Lung microvascular endothelial cell (primary cell): ENCODE measurements at regions not wholly inside any gene's neighbourhood (a gene's known extent, or its start where the extent isn't known, plus 50 kb on each side); places are given as distances from the start of the nearest gene placed in this dataset.

Experiments
- DNase-seq, 2 donors: peaks; one replicate each; pipeline versions ENCODE4 v3.0.0 to v3.0.0-alpha.2; 2010; ENCODE audit warnings: low read depth in 2 of 2

- DNase-seq = no peak
Measured at GRCh38 chr10:78952686-78953085, 116.1 kb upstream of the ZMIZ1 start.

GRCh38 chr10:78953113-78953798 lies 115.5 kb upstream of the ZMIZ1 start:
- peak in 1 of 2 donors; percentile 61 for DNase-seq

DNA sequence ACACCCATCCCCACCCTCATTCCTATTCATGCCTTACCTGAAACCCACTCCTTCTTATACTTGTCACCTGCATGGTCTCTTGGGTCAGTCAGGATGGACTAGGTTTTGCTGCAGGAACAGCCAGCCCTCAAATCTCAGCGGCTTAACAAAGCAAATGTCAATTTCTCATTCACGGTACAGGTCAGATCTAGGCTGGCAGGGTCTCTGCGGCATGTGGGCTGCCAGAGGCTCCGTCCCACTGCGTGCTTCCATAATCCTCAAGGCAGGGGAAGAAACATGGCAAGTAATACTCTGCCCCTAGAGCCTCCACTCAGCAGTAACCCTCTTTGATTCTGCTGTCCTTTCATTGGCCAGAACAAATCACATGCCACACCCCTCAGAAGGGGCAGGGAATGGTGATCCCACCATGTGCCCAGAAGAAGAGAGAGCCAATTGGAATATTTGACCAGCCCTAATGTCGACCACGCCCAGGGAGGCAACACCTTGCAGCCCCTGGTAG lies 114.9 kb upstream of the ZMIZ1 start:
- no peak for DNase-seq

GRCh38 chr10:78954689-78955088 lies 114.1 kb upstream of the ZMIZ1 start:
- DNase-seq = no peak

DNA sequence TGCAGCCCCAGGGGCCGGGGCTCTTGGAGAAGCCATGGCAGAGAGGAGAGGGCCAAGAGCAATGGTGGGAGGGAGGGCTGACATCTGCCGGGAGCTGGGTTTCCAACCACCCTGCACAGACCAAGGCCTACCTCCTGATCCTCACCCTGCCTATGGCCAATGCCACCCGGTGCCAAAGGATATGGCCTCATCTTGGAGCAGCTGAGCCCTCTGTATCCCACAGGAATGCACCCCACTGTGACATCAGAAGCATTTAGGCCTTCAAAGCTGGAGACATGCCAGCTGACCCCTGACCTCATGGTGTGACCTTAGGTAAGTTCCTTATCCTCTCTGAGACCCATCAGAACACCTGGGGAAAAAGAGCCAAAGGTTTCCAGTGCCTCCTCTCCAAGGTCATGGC lies 113.6 kb upstream of the ZMIZ1 start:
- no peak for DNase-seq

GRCh38 chr10:78956391-78956790 lies 112.4 kb upstream of the ZMIZ1 start:
- no peak for DNase-seq

DNA sequence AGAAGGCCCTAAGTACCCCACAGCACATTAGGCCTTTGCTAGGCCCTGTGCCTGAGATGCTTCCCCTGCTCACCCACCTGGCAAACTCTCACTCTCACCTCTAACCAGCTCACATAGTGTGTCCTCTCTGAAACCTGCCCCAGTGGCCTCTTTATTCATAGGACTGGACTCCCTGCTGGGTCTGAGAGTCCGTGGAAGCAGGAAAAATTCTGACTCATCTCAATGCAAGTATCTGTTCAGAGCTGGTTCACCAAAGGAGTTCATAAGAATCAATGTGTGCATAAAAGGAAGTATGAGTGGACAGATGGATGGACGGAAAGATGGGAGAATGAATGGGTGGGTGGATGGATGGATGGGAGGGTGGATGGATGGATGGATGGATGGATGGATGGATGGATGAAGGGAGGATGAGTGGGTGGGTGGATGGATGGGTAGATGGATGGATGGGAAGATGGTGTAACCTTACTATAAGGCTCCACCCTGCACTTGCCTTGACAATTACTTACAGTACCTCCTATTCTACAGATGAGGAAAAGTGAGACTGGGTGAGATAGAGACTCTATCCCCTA lies 111.2 kb upstream of the ZMIZ1 start:
- DNase-seq = peak in 1 of 2 donors; percentile 28

DNA sequence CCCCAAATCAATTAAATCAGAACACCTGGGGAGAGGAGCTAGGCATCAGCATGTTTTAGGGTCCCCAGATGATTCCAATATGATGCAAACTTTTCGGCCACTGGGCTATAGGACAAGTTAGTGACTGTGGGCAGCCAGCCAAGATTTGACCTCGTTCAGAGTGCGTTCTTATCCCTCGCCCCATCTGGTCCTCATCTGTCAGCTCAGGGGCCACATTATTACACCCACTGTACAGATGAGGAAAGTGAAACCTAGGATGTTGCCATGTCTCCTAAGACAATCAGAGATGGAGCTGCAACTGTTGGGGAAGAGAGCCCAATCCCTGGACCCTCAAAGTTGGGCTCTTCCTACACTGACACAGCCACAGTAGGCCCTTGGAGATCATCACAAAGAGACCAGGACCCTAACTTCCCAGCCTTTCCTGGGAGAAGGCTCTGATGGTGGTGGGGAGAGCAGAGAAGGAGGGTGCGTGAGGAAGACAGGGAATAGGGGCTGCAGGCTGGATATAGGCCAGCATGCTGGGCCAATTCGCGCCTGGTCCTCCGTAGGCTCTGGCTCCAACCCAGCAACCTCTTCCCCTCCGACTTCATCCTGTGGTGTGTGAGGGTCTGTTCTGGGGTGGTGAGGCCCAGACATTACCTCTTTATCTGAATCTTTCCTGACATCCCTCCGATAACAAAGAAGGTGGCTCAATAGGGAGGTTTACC lies 109.4 kb upstream of the ZMIZ1 start:
- DNase-seq = no peak

DNA sequence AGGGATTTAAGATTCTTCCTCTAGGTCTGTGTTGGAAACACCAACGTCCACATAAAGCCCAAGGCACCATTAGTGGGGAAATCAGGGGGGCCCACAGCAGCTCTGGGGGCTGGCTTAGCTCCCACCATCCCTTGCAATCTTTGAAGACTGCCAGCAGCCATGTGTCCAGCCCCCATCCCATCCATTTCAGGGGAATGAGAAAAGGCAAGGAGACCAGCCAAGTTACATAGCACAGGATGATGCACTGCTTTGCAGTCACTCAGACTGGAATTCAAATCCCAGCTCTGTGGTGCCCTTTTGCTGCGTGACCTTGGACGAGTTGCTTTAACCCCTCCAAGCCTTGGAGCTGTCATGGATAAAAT lies 108.9 kb upstream of the ZMIZ1 start:
- DNase-seq = no peak

- peak; percentile 51 to 91 for DNase-seq
Measured at GRCh38 chr10:78960316-78960800, 108.4 kb upstream of the ZMIZ1 start.

DNA sequence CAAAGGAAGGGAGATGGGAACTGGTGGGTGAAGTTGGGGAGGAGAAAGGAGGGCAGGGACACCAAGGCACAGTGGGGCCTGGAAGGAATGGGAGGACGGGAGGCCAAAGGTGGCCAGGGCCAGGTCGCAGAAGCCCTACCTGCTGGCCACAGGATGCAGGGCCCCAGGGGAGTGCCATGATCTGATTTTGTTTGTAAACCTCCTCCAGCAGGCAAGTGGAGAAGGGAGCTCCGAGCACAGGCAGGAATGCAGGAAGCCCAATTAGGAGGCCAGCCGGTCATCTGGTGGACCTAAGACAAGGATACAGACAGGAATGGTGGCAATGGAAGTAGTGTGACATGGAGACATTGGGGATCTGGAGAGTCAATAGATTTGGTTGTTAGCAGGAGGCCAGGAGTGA lies 107.0 kb upstream of the ZMIZ1 start:
- no peak for DNase-seq

DNA sequence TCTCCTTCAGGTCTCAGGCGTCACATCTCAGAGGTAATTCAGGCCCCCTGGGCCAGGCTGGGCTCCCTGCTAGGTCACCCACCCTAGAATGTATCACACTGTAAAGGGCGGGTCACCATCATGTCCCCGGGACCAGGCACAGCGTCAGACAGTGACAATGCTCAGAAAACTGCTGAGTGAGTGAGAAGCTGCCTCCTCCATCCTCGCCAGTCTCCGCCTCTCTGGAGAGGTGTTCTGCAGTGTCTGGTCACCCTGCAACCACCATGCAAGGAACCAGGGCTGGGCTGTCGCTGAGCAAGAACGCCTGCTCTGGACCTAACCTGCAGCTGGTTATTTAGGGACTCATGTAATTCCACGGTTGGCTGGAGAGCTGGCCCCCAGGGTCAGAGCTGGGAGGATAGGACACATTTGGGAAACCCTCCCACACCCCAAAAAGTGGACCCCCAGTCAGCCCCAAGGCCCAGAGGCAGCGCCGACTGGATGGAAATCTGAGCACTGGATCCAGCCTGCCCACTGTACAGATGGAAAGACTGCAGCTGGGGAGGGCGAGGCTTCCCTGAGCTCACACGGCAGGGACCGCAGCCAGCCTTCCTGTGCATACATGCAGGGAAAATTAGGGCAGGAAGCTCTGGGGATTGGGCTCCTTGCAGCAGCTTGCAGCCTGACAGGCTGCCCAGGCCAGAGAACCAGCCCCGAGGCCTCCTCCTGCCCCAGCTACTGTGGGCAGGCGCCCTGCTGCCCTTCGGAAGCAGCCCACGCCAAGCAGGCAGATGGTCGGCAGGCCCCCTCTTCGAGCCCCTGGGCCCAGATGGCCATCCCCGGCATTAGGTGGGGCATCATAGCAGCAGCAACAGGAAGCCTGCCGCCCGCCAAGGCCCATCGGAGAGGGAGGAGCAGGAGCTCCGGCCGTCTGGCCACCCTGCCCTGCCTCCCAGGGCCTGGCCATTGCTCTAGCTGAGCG lies 105.4 kb upstream of the ZMIZ1 start:
- DNase-seq = peak; percentile 48 to 57

DNA sequence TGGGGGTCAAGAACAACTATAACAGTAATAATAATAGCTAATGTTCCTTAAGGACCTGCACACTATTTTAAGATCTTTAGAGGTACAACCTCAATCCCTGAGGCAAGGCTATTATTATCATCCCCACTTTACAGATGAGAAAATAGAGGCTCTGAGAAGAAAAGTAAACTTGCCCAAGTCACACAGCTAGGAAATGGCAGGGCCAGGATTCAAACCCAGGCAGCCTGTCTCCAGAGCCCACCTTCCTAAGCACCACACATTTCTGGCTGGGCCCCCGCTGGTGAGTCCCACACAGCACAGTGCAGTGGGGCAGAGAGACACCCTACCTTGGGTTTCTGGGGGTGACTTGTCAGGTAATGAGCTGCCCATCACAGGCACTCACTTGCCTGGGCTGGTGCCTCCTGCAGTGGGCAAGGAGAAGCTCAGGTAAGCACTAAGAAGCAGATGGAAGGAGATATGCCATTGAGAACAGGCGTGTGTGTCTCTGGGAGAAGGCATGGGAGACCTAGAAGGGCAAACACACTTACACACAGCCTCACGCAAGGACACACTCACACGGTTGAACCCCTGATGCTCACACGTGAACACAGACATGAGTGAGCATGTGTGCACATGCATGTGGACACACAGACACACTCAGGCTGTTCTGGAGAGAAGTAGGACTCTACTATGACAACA lies 104.4 kb upstream of the ZMIZ1 start:
- peak in 1 of 2 donors; percentile 8 for DNase-seq

- DNase-seq = peak; percentile 29 to 43
Measured at GRCh38 chr10:78964952-78965633, 103.7 kb upstream of the ZMIZ1 start.

GRCh38 chr10:78966182-78966787 lies 102.5 kb upstream of the ZMIZ1 start:
- DNase-seq = no peak

- DNase-seq = no peak
Measured at GRCh38 chr10:78966844-78967488, 101.8 kb upstream of the ZMIZ1 start.

DNA sequence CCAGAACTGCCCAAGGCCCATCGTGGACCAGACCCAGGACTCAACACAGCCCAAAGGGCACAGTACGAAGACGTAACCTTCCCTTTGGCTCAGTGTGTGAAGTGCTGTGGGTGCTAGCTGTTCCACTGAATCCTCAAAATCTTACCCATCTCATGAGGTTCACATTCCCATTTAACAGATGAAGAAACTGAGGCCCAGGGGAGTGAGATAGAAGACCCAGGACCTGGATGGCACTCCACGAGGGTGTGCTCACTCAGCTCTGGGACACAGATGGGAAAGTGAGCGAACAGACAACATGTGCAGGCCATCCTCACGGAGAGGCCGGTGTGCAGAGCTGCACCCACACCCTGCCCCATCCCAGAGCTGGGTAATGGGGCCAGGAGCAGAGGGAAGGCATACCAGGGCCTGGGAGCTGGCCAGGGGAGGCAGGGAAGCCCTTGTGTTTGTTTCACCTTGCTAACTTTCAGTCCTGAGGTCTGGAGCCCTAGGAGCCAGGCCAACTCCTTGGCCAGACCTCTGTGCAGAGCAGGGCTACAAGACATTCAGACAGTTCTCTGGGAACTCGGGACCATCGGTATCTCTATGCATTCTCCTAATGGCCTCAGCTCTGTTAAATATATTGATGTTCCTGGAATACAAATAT lies 100.3 kb upstream of the ZMIZ1 start:
- no peak for DNase-seq

GRCh38 chr10:78968943-78969342 lies 99.8 kb upstream of the ZMIZ1 start:
- no peak for DNase-seq

- no peak for DNase-seq
Measured at GRCh38 chr10:78969719-78970118, 99.0 kb upstream of the ZMIZ1 start.
